IPS-18a (cell line): ENCODE measurements at regions not wholly inside any gene's neighbourhood (a gene's known extent, or its start where the extent isn't known, plus 50 kb on each side); places are given as distances from the start of the nearest gene placed in this dataset.
"Not testable (repeated sequence)": the region's sequence is repeated elsewhere in the genome, so short reads cannot be mapped to it uniquely, and the experiment has no call there.

ENCODE experiments used
- H3K27ac ChIP-seq: one replicate; pipeline ENCODE4 v1.5.1; 2013; ENCODE audit warnings: low read length
- H3K27me3 ChIP-seq: one replicate; pipeline ENCODE4 v1.6.1; 2013; ENCODE audit warnings: mild to moderate bottlenecking, low read length; ENCODE audit not compliant: control insufficient read depth, insufficient read depth
- H3K36me3 ChIP-seq: one replicate; pipeline ENCODE4 v1.6.1; 2013; ENCODE audit warnings: low read depth, low read length; ENCODE audit not compliant: control insufficient read depth
- H3K4me1 ChIP-seq: one replicate; pipeline ENCODE4 v1.6.1; 2013; ENCODE audit warnings: low read depth, low read length; ENCODE audit not compliant: control insufficient read depth
- H3K4me3 ChIP-seq: one replicate; pipeline ENCODE4 v1.5.1; 2013; ENCODE audit warnings: low read length
- H3K9ac ChIP-seq: one replicate; pipeline ENCODE4 v1.6.1; 2013; ENCODE audit warnings: mild to moderate bottlenecking, low read length, moderate library complexity
- H3K9me3 ChIP-seq: one replicate; pipeline ENCODE4 v1.6.1; 2013; ENCODE audit warnings: low read depth, low read length; ENCODE audit not compliant: control insufficient read depth

GRCh38 chr14:97995531-97995930 is 1198.3 kb downstream of the VRK1 start:
- Histone ChIP-seq H3K4me3 (no peak overlapping the region), H3K27ac (no peak overlapping the region), H3K27me3 (no peaks in the 10 kb centered on the region), H3K36me3 (no peaks in the 10 kb centered on the region), H3K9me3 (no peaks in the 10 kb centered on the region), H3K9ac (no peak overlapping the region), H3K4me1 (no peaks in the 10 kb centered on the region)

GRCh38 chr14:98006008-98006407 is 1208.8 kb downstream of the VRK1 start:
- Histone ChIP-seq H3K4me3 (no peak overlapping the region), H3K27me3 (no peaks in the 10 kb centered on the region), H3K27ac (no peak overlapping the region), H3K9me3 (no peaks in the 10 kb centered on the region), H3K9ac (no peak overlapping the region), H3K36me3 (no peaks in the 10 kb centered on the region), H3K4me1 (no peaks in the 10 kb centered on the region)

DNA sequence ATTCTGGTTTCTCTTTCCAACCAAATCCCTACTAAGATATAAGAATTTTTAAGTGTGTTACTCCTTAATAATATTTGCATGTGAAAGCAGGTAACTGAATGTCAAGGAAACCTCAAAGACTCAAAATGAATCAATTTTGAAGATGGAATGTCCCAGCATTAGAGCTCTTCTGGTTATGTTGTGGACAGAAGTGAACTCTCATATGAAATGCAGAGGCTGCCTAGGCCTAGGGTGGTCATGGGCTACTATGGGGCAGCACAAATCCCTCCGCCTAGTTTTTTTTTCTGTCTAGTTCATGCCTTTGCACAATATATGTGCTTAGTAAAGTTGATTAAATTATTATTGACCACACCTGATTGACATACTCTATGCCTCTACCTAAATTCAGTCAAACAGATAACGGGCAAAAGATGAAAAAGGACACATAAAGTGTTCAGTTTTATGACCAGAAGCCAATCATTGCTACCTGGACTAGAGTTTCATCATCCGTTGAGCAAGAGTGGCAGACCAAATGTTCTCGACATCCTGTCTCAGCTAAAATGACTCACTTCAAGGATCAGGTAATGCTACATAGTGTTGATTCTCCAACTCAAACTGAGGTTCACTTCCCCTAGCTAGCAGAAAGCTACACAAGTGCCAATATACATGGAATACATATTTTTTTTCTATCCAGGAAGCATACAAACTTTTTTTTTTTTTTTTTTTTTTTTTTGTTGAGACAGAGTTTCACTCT is 1211.4 kb downstream of the VRK1 start:
- H3K27ac ChIP-seq, result no peak overlapping the region
- H3K4me1 ChIP-seq, result no peaks in the 10 kb centered on the region
- H3K4me3 ChIP-seq, result no peak overlapping the region
- H3K9ac ChIP-seq, result no peak overlapping the region
- no peaks in the 10 kb centered on the region for H3K9me3 ChIP-seq
- no peaks in the 10 kb centered on the region for H3K36me3 ChIP-seq
- no peaks in the 10 kb centered on the region for H3K27me3 ChIP-seq

DNA sequence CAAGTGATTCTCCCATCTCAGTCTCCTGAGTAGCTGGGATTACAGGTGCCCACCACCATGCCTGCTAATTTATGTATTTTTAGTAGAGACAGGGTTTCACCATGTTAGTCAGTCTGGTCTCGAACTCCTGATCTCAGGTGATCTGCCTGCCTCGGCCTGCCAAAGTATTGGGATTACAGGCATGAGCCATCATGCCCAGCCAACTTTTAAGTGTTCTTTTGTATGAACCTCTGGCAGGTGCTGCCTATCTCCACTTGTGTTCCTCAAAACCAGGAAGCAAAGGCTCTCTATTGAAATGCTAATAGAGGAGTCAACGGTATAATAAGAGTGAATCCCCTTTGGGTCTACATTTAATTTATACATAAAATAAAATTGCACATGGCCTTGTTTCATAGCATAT is 1212.0 kb downstream of the VRK1 start:
- H3K9ac ChIP-seq, H3K27ac ChIP-seq, H3K27me3 ChIP-seq, H3K4me1 ChIP-seq, H3K4me3 ChIP-seq, H3K36me3 ChIP-seq, H3K9me3 ChIP-seq: not testable (repeated sequence)

DNA sequence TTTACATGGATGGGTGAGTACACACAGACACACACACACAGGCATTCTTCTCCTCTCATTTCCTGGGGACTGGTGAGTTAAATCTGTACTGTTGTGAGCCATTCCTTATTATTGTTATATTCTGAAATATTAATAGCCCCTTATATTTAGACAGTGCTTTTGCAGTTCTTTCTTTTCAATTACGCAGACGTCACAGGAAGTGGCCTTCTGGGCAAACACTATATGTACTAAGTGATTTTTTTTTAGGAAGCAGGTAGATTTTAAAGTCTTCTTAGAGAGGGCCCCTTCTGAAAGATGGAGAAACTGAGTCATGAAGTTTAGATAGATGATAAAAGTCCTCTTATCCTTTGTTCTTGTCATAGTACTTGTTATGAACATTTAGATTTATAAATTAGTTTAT is 1213.6 kb downstream of the VRK1 start:
- no peaks in the 10 kb centered on the region for H3K9me3 ChIP-seq
- H3K27ac ChIP-seq, result no peak overlapping the region
- no peak overlapping the region for H3K4me3 ChIP-seq
- no peaks in the 10 kb centered on the region for H3K27me3 ChIP-seq
- H3K4me1 ChIP-seq, result no peaks in the 10 kb centered on the region
- no peaks in the 10 kb centered on the region for H3K36me3 ChIP-seq
- no peak overlapping the region for H3K9ac ChIP-seq

GRCh38 chr14:98014851-98015615 is 1217.9 kb downstream of the VRK1 start:
- no peak overlapping the region for H3K27ac ChIP-seq
- H3K9ac ChIP-seq, result no peak overlapping the region

DNA sequence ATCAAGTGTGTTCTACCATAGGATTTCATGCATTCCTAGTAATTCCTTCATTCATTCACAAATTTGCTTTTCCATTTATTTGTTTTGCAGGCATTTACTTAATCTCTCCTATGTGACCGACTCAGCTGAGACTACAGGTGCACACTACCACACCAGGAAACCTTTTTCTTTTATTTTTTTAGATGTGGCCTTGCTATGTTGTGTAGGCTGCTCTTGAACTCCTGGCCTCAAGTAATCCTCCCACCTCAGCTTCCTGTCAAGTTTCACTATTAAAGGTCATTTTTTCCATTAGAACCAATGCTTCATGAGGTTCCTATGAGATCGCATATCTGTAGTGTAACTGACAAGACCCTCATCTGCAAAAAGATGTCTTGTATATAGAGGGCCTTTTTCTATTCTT is 1218.7 kb downstream of the VRK1 start:
- no peak overlapping the region for H3K27ac ChIP-seq
- no peaks in the 10 kb centered on the region for H3K27me3 ChIP-seq

More at GRCh38 chr14:98014851-98015615, 1217.9 kb downstream of the VRK1 start:
- no peaks in the 10 kb centered on the region for H3K36me3 ChIP-seq
- H3K27me3 ChIP-seq, result no peaks in the 10 kb centered on the region
- H3K4me3 ChIP-seq, result no peak overlapping the region
- no peaks in the 10 kb centered on the region for H3K4me1 ChIP-seq
- no peaks in the 10 kb centered on the region for H3K9me3 ChIP-seq

DNA sequence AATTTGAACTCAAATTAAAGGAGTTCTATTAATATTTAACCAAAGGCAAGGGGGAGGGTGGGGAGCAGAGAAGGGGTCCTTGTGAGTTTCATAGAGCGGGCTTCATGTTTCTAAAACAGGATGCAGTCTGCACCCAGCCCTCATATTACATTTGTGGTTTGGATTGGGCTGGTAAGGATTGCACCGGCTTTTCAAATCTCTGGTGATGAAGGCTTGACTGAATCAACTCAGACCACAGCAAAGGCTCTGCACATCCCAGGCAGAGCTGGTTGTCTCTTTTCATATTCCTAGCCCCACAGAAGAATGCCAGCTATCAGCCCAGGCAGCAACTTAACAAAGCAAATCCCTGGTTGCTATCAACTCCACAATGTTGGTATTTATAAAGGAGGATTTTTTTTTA is 1221.4 kb downstream of the VRK1 start:
- no peak overlapping the region for H3K4me3 ChIP-seq
- H3K27me3 ChIP-seq, result no peaks in the 10 kb centered on the region
- no peaks in the 10 kb centered on the region for H3K9me3 ChIP-seq
- no peak overlapping the region for H3K9ac ChIP-seq
- H3K36me3 ChIP-seq, result no peaks in the 10 kb centered on the region
- peaks cover 14% of the 10 kb centered on the region for H3K4me1 ChIP-seq
- no peak overlapping the region for H3K27ac ChIP-seq

More for the DNA sequence above, 1218.7 kb downstream of the VRK1 start:
- Histone ChIP-seq H3K9ac (no peak overlapping the region), H3K4me1 (no peaks in the 10 kb centered on the region), H3K4me3 (no peak overlapping the region), H3K9me3 (no peaks in the 10 kb centered on the region), H3K36me3 (no peaks in the 10 kb centered on the region)

DNA sequence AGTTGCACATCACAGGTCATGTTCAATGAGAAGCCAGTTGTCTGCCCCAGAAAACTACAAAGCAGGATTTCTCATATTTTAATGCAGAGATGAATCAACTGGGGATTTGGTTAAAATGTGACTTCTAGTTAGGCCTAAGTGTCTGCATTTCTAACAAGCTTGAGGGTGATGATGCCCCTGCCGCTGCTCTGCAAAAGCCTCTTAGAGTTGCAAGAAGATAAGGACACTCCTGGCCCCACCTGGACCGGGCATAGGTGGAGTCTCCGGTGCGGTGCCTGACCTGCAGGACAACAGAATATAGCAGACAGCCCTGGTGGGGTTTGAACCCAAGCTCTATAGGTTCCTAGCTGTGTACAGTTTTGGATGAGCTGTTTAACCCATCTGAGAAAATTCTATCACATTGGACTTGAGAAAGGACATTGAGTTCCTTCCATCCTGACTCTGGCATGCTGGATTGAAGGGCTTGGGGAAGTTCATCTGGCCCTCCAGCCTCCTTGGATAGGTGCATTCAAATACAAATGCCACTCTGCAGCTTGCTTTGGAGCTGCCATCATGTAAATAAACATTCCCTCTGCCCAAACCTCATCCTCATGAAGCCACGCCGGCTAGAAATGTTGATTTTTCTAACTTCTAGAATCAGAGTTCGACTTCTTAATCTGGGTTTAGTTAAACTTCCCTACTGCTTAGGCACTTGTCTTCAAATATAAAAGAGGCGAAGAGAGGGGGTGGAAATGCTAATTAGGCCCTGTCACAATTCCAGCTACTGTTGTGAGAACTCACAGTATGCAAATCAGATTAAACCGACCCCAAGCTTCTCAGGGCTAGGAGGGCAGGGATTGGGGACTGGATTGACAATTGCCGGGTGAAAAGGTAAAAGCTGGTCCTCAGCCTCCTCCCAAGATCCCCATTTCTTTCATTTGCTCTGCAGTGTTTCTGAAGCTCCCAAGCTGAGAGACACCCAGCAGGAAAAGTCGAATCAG is 1225.6 kb downstream of the VRK1 start:
- Histone ChIP-seq H3K9me3 (no peaks in the 10 kb centered on the region), H3K36me3 (no peaks in the 10 kb centered on the region), H3K4me1 (peaks cover 15% of the 10 kb centered on the region), H3K27me3 (no peaks in the 10 kb centered on the region), H3K9ac (no peak overlapping the region), H3K27ac (no peak overlapping the region), H3K4me3 (no peak overlapping the region)

DNA sequence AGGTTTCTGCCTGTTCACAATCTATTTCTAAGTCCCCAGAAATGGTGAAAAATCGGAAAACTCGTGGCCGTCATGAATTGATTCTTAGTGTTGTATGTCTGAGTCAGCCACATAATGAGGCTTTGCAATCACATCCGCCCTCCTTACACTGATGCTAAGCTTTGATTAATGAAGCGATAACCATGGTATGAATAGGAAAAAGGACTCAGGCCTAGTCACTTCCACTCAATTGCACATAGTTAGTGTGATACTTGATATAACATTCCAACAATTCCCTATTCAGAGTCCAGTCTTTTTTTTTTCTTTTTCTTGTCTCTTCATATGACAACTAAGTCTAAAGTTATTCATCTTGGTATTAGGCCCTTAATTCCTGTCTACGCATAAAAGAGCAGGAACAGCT is 1231.0 kb downstream of the VRK1 start:
- no peak overlapping the region for H3K27ac ChIP-seq
- H3K9me3 ChIP-seq, result peaks cover 10% of the 10 kb centered on the region
- H3K4me1 ChIP-seq, result peaks cover 6% of the 10 kb centered on the region
- no peaks in the 10 kb centered on the region for H3K36me3 ChIP-seq
- H3K9ac ChIP-seq, result no peak overlapping the region
- no peaks in the 10 kb centered on the region for H3K27me3 ChIP-seq
- no peak overlapping the region for H3K4me3 ChIP-seq

DNA sequence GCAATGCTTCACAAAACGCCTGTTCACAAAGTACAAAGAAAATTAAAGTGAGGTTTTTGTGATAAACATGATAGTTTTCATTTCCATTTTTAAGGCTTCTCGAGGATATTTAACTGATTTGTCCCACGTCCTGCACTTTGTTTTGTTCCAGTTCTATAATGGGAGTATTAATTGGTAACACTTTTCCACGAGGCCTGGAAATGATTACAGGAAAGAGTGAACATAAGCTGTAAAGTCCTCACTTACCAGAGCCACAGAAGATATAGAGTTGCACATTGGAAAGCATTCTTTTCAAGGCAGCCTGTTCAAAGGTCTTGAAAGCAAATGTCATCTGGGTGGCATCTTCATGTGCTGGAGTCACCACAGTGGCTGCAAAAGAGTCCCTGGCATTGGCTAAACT is 1236.6 kb downstream of the BCL11B start:
- H3K9me3 ChIP-seq, result peaks cover 10% of the 10 kb centered on the region
- H3K27ac ChIP-seq, result no peak overlapping the region

More for the DNA sequence above, 1236.6 kb downstream of the BCL11B start:
- no peak overlapping the region for H3K9ac ChIP-seq
- no peaks in the 10 kb centered on the region for H3K4me1 ChIP-seq
- no peaks in the 10 kb centered on the region for H3K36me3 ChIP-seq
- no peaks in the 10 kb centered on the region for H3K27me3 ChIP-seq
- H3K4me3 ChIP-seq, result no peak overlapping the region
